Adrenal gland (tissue), 5 donors: ENCODE measurements at regions not wholly inside any gene's neighbourhood (a gene's known extent, or its start where the extent isn't known, plus 50 kb on each side); places are given as distances from the start of the nearest gene placed in this dataset.

Experiments used
- POLR2A ChIP-seq, 2 donors: fragments of 450-650 bp; IDR thresholded peaks; one replicate each; pipeline ENCODE4 v1.6.1; 2017; ENCODE audit warnings: antibody characterized with exemption in 2 of 2, mild to moderate bottlenecking in 2 of 2, moderate library complexity in 1 of 2
- TF ChIP-seq, protein P1 (sequence below), 6 experiments: fragments of 450-650 bp in 4 of 6; fragments of 200-600 bp in 2 of 6; sonication (generic) in 1 of 6; IDR thresholded peaks; 1 replicate in 5 of 6; 2 replicates in 1 of 6; pipeline versions ENCODE4 v1.5.1 to v1.8.0; 2016 to 2021; ENCODE audit warnings: antibody characterized with exemption in 6 of 6, mild to moderate bottlenecking in 2 of 6, moderate library complexity in 1 of 6
- donor health status: DM: no; HTN: no; CAD: no.

DNA sequence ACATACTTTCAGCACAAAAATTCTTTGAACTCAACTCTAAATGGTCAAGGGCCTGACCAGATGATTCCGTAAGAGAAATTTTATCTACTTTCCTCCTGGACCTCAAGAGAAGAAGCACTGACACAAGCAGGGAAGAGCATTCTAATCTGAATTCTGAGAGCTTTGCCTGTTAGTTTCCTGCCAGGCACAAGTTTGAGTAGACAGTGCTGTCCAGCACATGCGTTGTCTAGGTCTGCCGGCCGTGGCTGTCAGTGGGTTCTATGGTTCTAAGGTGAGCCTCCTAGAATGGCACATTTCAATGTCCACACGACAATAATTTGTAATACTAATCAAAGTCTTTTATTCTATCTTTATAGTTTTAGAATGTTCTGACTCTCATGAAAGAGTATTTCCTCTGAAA lies 91.9 kb downstream of the RFPL4B start:
- no peak for TF ChIP-seq POLR2A (IDR thresholded peaks at IDR 0.05)
- TF ChIP-seq, protein P1, sequence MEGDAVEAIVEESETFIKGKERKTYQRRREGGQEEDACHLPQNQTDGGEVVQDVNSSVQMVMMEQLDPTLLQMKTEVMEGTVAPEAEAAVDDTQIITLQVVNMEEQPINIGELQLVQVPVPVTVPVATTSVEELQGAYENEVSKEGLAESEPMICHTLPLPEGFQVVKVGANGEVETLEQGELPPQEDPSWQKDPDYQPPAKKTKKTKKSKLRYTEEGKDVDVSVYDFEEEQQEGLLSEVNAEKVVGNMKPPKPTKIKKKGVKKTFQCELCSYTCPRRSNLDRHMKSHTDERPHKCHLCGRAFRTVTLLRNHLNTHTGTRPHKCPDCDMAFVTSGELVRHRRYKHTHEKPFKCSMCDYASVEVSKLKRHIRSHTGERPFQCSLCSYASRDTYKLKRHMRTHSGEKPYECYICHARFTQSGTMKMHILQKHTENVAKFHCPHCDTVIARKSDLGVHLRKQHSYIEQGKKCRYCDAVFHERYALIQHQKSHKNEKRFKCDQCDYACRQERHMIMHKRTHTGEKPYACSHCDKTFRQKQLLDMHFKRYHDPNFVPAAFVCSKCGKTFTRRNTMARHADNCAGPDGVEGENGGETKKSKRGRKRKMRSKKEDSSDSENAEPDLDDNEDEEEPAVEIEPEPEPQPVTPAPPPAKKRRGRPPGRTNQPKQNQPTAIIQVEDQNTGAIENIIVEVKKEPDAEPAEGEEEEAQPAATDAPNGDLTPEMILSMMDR (IDR thresholded peaks at IDR 0.05), result no peak
